ENCODE measurements at regions not wholly inside any gene's neighbourhood (a gene's known extent, or its start where the extent isn't known, plus 50 kb on each side); places are given as distances from the start of the nearest gene placed in this dataset.

DNA sequence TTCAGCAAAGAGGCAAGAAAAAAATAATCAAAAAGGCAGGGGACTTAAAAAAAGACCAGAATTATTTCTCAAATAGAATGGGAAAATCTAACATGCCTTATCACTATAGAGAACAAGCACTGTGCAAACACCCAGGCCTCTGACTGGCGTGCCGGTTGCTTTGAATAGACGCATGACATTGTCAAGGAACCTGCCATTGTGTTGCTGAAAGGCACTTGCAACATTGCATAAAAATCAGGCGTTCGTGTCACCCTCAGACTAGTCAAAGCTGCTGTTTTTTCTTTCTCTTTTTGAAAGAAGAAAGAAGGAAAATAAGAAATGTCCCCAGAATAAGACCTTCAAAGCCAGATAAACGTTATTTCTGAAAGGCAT is 549.3 kb upstream of the CADM1 start:
- TF ChIP-seq EGR1 (IDR thresholded peaks at IDR 0.05) (no peak), EP300 (IDR thresholded peaks at IDR 0.05; ENCODE audit: borderline replicate concordance) (no peak), FOXM1 (IDR thresholded peaks at IDR 0.05; ENCODE audit: borderline replicate concordance, low read depth) (no peak), TAF1 (IDR thresholded peaks at IDR 0.05; ENCODE audit: low read depth) (no peak), NFIC (IDR thresholded peaks at IDR 0.05) (no peak), TCF12 (IDR thresholded peaks at IDR 0.05; ENCODE audit: low read depth) (no peak), CREB1 (IDR thresholded peaks at IDR 0.05; ENCODE audit: low read depth) (no peak), CEBPB (IDR thresholded peaks at IDR 0.05) (no peak), TEAD4 (IDR thresholded peaks at IDR 0.05) (no peak), RAD21 (IDR thresholded peaks at IDR 0.05; ENCODE audit: low read depth) (no peak), YY1 (IDR thresholded peaks at IDR 0.05; ENCODE audit: low read depth) (no peak), ZBTB7A (IDR thresholded peaks at IDR 0.05; ENCODE audit: low read depth) (no peak)
- TF ChIP-seq, protein P1, sequence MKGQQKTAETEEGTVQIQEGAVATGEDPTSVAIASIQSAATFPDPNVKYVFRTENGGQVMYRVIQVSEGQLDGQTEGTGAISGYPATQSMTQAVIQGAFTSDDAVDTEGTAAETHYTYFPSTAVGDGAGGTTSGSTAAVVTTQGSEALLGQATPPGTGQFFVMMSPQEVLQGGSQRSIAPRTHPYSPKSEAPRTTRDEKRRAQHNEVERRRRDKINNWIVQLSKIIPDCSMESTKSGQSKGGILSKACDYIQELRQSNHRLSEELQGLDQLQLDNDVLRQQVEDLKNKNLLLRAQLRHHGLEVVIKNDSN (IDR thresholded peaks at IDR 0.05), result no peak
- TF ChIP-seq, protein P2, sequence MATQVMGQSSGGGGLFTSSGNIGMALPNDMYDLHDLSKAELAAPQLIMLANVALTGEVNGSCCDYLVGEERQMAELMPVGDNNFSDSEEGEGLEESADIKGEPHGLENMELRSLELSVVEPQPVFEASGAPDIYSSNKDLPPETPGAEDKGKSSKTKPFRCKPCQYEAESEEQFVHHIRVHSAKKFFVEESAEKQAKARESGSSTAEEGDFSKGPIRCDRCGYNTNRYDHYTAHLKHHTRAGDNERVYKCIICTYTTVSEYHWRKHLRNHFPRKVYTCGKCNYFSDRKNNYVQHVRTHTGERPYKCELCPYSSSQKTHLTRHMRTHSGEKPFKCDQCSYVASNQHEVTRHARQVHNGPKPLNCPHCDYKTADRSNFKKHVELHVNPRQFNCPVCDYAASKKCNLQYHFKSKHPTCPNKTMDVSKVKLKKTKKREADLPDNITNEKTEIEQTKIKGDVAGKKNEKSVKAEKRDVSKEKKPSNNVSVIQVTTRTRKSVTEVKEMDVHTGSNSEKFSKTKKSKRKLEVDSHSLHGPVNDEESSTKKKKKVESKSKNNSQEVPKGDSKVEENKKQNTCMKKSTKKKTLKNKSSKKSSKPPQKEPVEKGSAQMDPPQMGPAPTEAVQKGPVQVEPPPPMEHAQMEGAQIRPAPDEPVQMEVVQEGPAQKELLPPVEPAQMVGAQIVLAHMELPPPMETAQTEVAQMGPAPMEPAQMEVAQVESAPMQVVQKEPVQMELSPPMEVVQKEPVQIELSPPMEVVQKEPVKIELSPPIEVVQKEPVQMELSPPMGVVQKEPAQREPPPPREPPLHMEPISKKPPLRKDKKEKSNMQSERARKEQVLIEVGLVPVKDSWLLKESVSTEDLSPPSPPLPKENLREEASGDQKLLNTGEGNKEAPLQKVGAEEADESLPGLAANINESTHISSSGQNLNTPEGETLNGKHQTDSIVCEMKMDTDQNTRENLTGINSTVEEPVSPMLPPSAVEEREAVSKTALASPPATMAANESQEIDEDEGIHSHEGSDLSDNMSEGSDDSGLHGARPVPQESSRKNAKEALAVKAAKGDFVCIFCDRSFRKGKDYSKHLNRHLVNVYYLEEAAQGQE (IDR thresholded peaks at IDR 0.05; ENCODE audit: low read depth), result no peak
- TF ChIP-seq, protein P3, sequence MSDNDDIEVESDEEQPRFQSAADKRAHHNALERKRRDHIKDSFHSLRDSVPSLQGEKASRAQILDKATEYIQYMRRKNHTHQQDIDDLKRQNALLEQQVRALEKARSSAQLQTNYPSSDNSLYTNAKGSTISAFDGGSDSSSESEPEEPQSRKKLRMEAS (IDR thresholded peaks at IDR 0.05), result no peak

DNA sequence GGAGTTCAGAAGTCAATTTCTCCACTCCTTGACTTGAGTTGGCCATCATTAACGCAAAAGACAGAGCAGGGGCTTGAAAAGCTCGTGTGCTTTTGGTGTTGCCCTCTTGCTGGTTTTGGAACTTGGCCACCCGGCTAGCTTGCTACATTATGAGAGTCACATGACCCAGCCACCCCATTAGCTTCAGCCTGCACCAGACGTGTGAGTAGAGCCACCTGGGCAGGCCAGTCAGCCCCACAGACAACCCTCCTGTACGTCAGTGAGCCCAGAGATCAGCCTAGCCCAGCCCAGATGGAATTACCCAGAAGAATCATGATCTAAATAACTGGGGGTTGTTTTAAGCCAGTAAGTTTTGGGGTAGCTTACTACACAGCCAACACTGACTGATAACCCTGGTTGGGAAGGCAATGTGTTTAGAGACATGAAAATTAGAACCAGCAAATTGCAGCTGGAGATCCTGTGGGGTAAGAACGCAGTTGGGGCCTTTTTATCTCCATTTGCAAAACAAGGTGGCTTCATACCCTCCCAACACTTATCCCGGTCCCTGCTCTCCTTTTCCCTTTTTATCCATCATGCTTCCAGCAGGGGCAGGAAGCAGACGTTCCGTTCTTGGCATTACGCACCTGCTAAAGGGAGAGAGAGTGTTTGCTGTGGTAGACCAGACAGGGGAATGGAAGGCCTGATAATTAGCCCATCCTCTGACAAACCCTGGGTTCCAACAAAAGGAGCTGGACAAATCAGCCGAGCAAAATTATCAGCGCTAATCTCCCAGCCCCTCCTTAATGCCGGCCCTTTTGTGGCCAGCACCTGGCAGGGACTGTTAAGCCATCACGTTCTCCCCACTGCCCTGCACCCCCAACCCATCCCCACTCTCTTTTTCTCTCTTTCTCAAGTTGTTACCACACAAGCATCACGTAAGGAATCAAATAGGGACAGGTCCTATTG is 548.7 kb upstream of the CADM1 start:
- TF ChIP-seq CREB1 (IDR thresholded peaks at IDR 0.05; ENCODE audit: low read depth) (no peak), TCF12 (IDR thresholded peaks at IDR 0.05; ENCODE audit: low read depth) (no peak), CEBPB (IDR thresholded peaks at IDR 0.05) (no peak), RAD21 (IDR thresholded peaks at IDR 0.05; ENCODE audit: low read depth) (no peak), ZBTB7A (IDR thresholded peaks at IDR 0.05; ENCODE audit: low read depth) (no peak), TEAD4 (IDR thresholded peaks at IDR 0.05) (no peak), TAF1 (IDR thresholded peaks at IDR 0.05; ENCODE audit: low read depth) (no peak)

DNA sequence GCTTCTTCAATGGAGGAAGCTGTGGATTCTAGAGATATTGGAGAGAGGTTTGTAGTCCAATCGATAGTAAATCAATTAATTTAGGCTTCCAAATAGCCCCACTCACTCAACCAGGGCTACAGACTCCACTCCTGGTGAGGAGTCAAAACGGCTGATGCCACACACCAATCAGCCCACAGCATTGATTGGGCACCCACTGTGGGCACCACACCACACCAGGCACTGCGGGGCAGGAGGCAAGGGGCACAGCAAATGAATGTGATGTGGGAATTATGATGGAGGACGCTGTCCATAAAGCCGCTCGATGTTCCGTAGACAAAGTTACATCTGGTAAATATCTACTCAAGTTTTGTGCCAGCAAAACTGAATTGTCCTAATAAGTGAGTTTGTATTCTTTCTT is 547.3 kb upstream of the CADM1 start:
- TF ChIP-seq YY1 (IDR thresholded peaks at IDR 0.05; ENCODE audit: low read depth) (no peak), RAD21 (IDR thresholded peaks at IDR 0.05; ENCODE audit: low read depth) (no peak), CREB1 (IDR thresholded peaks at IDR 0.05; ENCODE audit: low read depth) (no peak), EGR1 (IDR thresholded peaks at IDR 0.05) (no peak), TAF1 (IDR thresholded peaks at IDR 0.05; ENCODE audit: low read depth) (no peak), FOXM1 (IDR thresholded peaks at IDR 0.05; ENCODE audit: borderline replicate concordance, low read depth) (no peak), ZBTB7A (IDR thresholded peaks at IDR 0.05; ENCODE audit: low read depth) (no peak), TCF12 (IDR thresholded peaks at IDR 0.05; ENCODE audit: low read depth) (no peak), NFIC (IDR thresholded peaks at IDR 0.05) (no peak)
- TF ChIP-seq, protein P3 (IDR thresholded peaks at IDR 0.05), result no peak
- TF ChIP-seq, protein P2 (IDR thresholded peaks at IDR 0.05; ENCODE audit: low read depth), result no peak
- TF ChIP-seq, protein P1 (IDR thresholded peaks at IDR 0.05), result no peak

DNA sequence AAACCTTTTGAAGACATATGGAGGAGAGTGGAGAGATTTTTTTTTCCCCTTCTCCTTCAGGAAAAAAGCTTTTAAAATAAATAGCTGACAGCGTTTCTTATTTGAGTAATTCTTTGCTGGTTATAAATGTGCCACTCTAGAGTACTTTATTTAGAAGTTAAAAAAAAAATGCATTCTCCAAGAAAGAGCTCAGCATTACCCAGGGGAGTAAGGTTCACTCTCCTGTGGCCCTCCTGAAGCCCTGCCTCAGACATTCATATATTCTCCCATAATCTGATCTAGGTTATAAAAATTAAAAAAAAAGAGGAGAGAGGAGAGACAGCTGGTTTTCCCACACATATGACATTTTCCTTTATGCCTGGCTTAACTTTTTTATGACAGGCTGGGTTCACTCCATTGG is 545.2 kb upstream of the CADM1 start:
- TF ChIP-seq TEAD4 (IDR thresholded peaks at IDR 0.05) (no peak), RAD21 (IDR thresholded peaks at IDR 0.05; ENCODE audit: low read depth) (no peak), YY1 (IDR thresholded peaks at IDR 0.05; ENCODE audit: low read depth) (no peak), EP300 (IDR thresholded peaks at IDR 0.05; ENCODE audit: borderline replicate concordance) (no peak), CEBPB (IDR thresholded peaks at IDR 0.05) (no peak), TCF12 (IDR thresholded peaks at IDR 0.05; ENCODE audit: low read depth) (no peak), ZBTB7A (IDR thresholded peaks at IDR 0.05; ENCODE audit: low read depth) (no peak), CREB1 (IDR thresholded peaks at IDR 0.05; ENCODE audit: low read depth) (no peak), EGR1 (IDR thresholded peaks at IDR 0.05) (no peak), FOXM1 (IDR thresholded peaks at IDR 0.05; ENCODE audit: borderline replicate concordance, low read depth) (no peak), NFIC (IDR thresholded peaks at IDR 0.05) (no peak)
- TF ChIP-seq, protein P1 (IDR thresholded peaks at IDR 0.05), result no peak
- TF ChIP-seq, protein P3 (IDR thresholded peaks at IDR 0.05), result no peak
- TF ChIP-seq, protein P2 (IDR thresholded peaks at IDR 0.05; ENCODE audit: low read depth), result no peak

Measured in Ishikawa (cell line).